IPS DF 19.7 (cell line): ENCODE measurements at regions not wholly inside any gene's neighbourhood (a gene's known extent, or its start where the extent isn't known, plus 50 kb on each side); places are given as distances from the start of the nearest gene placed in this dataset.
"Not testable (repeated sequence)": the region's sequence is repeated elsewhere in the genome, so short reads cannot be mapped to it uniquely, and the experiment has no call there.

Experiments used
- DNase-seq: peaks from one replicate; pipeline ENCODE4 v3.0.0-alpha.2; 2013; ENCODE audit warnings: low read depth, low spot score

DNA sequence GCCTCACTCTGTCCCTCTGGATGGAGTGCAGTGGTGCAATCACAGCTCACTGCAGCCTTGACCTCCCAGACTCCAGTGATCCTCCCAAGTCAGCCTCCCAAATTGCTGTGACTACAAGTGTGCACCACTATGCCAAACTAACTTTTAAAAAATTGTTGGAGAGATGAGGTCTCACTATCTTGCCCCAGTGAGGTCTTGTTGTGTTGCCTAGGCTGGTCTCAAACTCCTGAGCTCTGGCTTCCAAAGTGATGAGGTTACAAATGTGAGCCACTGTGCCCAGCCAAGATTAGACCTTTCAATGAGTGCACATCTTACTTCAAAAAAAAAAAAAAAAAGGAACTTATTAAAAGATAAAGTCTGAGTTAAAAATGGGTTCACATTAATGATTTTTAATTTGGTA, 1838.1 kb upstream of the DEFB115 start:
- no peak for DNase-seq

DNA sequence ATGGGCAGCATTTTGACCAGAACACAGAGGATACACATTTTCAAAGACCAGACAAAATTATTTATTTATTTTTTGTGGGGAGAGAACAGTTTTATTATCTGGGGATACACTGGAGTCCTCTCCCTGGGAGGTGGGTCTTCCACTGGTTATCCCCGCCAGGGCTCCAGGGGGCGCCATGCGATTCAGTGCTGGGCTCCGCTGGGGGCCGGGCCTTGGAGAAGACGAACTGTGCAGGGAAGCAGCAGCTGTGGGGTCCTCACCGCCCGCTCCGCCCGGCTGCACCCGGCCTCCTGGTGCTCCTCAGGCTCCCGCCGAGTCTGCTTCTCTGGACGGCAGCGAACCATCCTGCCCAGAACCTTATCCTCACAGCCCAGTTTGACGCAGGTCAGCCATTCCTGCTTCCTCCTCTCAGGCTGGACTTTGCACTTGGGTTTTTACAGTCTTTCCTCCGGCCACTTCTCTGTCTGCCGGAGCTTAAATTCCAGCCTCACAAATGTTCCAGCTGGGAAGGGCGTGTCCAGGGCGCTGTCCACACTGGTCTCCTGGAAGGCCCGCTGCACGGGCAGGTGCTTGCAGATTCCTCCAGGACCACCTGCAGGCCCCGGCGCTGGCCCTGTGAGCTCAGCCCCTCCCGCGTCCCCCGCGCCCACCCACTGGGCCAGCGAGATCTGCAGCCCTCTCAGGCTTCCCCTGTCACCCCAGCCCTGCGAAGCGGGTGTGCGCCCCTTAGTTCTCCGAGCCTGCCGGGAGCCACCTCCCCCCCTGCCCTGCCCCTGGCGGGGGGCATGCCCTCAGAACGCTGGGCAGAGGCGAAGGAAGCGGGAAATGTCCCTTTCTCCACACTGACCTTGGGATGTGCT, 1830.0 kb upstream of the DEFB115 start:
- DNase-seq, result no peak

DNA sequence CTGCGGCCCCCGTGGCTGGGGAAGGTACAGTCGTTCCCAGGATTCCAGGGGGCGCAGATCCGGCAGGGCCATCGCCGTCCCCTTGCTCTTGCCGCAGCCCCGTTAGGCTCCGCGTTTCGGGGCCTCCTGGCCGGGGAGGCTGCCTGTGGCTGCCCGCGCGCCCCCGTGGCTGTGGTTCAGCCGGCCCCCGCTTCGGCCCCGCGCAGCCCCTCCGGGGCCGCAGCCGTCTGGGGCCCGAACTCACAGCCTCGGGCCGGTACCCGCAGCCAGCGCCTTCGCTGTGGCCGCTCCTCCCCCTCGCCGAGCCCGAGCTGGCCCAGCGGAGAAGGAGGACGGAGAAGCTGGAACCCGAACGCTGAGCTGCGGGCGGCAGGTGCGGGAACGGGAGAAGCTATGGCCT, 1826.9 kb upstream of the DEFB115 start:
- DNase-seq, result no peak

DNA sequence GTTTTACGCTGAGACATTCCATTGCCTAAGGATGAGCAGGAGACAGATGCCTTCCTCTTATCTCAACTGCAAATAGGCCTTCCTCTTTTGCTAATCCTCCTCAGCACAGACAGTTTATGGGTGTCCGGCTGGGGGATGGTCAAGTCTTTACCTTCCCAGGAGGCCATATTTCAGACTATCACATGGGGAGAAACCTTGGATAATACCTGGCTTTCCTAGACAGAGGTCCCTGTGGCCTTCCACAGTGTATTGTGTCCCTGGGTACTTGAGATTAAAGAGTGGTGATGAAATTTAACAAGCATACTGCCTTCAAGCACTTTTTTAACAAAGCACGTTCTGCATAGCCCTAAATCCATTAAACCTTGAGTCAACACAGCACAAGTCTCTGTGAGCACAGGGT, 1816.7 kb upstream of the DEFB115 start:
- DNase-seq, result not testable (repeated sequence)

DNA sequence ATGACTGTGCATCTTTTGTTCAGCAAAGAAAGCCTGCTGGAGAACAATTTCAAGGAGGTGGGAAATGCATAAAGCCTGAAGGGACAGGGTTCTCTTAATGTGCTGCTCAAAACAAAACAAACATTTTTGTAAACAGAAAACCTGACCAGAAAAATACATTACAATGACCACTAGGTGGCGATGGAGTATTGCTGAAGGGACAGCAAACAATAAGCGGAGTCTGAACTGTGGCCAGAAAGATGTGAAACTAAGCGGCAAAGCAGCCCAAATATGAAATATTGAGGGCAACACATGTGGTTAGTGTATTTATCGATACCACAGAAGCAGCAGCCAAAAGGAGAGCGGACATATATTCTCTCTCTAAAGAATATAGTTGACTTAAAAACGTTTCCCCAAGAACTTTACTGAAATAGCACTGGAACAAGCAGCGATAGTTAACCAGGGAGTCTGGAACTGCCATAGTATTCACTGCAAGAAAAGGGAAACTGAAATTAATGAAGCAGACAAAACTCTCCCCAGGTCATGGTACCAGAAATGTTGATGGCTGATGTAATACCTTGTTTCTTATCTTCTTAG, 1814.2 kb upstream of the DEFB115 start:
- DNase-seq, result not testable (repeated sequence)

DNA sequence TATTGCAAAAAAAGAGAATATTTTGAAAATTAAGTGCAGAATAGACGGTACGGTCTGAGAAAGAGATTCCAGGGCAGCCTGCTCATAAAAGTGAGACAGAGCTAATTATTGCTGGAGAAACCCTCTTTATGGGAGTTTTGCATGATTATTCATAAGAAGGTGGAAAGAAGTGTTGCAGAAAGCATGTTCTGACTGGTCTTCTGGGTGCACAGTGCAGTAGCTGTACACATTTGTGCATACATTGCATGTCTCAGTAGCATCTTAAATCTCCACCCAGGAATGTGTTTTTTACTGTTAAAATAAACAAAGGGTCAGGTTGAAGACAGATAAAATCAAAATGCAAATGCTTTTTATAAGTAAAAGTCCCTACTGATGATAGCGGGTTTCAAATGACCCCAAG, 1813.6 kb upstream of the DEFB115 start:
- DNase-seq, result no peak

DNA sequence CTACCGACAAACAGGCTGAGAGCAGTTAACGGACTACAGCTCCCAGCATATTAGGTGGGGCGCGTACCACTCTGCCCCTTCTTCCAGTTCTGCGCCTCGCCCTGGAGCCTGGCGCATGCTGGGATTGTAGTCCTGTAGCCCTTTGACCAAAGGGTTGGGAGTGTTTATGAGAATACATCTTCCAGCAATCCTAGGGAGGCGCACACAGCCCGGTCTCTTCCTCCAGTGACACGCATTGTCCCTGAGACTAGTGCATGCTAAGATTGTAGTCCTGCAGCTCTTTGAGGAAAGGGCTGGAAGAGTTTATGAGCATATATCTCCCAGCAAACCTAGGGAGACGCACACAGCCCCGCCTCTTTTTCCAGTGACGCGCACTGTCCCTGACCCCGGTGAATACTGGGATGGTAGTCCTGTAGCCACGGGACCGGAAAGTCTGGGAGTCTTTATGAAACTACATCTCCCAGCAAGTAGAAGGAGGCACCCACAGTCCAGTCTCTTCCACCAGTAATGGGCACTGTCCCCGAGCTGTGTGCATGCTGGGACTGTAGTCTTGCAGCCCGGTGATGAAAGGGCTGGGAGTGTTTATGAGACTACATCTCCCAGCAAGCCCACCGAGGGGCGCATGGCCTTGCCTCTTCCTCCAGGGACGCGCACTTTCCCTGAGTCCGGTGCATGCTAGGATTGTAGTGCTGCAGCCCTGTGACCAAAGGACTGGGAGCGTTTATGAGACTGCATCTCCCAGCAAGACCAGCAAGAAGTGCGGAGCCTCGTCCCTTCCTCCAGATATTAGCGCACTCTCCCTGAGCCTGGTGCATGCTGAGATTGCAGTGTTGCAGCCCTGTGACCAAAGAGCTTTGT, 1812.2 kb upstream of the DEFB115 start:
- DNase-seq, result not testable (repeated sequence)

DNA sequence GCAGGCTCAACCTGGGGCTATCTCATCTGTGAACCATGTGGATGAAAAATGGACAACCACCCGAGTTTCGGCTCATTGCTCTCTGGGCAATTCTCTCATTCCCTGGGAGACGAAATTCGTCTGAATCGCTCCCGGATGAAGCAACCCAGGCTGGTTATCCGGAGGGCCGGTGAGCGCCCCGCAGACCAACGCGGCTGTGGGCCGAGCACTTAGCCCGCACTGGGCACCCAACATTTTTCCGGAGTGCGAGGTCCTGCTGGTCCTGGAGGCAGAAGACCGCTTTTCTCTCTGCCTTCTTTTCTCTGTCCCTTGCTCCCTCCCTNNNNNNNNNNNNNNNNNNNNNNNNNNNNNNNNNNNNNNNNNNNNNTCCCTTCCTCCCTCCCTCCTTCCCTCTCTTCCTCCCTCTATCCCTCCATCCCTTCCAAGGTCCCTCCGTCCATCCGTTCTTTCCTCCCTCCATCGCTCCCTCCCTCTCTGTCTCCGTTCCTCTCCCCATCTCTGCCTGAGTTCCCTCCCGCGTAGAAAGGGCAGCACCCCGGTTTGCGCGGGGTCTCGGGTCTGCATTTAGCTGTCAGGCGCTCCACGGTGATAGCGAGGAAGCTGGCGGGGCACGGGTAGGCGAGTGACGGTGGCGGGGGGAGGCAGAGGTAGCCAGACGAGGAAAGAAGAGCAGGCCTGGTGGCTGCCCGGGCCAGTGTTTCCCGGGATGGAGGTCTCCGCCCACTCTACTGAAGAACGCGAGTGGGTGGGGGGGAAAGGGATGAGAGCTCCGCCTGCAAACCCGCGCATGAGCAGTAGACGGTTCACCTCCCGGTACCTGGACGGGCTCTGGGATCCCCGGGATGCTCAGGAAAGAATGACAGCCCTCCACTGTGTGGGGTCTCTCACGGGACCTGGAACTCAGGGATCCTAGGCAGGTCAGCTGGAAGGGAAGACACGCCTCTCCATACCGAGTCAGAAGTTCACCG, 1809.7 kb upstream of the DEFB115 start:
- not testable (repeated sequence) for DNase-seq

DNA sequence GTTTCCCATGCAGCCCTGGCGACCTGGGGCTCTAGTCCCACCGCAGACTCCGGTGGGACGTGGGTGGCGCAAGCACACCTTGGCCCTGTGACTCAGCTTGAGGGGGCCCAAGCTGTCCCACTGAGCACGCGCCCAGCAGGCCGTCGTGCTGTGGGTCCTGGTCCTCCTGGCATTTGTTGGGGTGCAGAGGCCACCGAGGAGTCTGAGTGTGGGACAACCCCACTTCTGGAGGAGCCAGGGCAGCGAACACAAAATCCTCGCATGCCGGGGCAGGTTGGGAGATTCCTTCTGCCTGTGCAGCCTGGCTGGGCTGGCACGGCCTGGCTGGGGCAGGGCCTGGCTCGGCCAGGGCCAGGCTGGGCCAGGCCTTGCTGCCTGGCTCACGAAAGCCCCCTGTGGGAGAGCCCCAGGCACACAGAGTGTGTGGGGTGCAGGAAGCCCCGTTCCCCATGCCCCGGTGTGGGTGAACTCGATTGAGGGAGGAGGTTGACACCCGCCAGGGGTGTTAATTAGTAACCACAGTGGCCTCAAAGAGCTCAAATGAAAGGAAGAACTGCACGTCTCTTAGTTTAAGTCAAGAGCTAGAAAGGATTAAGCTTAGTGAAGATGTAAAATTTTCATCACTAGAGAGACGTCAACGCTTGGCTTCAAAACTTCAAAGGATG, 1808.5 kb upstream of the DEFB115 start:
- DNase-seq, result no peak

DNA sequence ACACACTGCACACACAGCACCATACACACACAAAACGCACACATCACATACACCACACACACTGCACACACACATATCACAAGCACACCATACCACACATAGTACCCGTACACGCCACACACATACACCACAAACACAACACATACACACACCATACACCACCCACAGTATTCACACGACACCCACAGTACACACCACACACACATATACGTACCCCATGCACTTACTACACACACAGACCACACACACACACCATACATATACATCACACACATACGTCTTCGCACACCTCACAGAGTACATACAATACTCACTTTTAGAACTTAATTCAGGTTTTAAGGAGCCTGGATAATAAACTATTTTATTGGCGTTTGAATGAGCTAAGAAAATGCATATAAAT, 1805.3 kb upstream of the DEFB115 start:
- no peak for DNase-seq

DNA sequence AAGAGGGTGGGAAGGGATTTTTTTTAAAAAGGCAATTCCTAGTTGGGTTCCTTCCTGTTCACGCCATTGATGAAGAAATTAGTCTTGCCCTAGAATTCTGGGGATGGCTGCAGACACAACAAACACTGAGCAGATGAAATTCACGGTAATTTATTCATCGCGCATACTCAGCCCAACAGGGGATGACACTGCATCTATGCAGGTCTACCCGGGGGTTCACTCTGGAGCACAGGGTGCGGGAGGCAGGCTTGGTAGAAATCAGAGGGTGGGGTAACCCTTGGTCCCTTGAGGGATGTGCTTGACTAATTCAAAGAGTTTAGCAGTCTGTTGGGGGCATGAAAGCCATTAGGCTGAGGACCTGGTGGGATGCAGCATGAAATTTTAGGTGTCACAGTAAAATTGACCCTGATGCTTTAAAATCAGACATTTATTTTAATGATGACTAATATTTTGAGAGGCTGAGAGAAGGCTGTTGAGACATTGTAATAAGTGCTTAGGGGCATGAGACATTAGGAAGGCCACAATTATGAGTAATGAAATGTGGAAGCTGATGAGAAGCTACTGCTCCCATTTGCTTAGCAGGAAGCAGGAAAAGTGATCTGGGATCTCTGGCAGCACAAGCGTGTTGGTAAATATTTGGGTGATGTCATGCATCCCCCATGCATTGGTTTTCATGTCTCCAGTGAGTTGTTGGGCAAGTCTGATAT, 1800.3 kb upstream of the DEFB115 start:
- DNase-seq, result not testable (repeated sequence)

DNA sequence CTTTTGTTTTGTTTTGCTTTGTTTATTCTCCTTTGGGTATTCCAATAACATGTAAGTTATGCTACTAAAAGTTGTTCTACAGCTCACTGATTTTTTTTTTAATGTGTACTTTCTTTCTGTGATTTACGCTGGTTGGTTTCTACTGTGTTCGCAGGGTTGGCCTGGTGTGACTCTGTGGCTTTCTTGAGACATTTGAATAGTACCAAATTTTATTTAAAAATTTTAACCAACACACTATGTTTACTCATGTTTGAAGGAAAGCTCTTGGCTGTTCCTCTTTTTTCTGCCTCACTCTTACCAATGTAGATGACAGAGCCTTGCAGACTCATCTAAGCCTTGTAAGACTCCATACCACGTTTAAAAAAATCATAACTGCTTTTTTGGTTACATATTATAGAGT, 1784.9 kb upstream of the DEFB115 start:
- no peak for DNase-seq

DNA sequence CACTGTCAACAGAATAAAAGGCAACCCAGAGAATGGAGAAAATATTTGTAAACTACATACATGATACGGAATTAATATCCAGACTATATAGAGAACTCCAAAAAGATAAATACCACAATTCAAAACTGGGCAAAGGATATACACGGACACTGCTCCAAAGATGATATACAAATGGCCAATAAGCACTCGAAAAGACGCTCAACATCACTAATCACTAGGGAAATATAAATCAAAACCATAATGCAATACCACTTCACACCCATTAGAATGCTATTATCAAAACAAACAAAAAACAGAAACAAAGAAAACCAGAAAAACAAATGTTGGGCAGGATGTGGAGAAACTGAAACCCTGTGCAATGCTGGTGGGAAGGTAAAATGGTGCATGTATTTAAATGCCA, 1764.6 kb upstream of the DEFB115 start:
- DNase-seq, result not testable (repeated sequence)

DNA sequence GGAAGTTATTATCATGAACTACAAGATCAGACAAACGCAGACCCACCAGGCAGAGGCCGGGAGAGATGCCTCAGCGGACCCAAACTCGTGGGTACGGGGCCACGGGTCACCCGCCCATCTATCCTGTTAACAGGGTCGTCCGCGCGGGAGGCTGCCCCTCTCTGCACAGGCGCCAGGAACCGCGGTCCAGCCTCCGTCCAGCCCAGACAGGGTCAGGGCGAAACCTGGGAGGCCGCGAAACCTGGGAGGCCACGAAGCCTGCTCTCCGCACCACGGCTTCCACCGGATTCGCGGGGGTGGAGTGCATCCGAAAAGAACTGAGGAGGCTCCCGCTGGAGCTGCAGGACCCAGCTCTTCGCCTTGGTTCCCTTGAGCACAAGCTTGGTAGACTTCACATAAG, 1760.7 kb upstream of the DEFB115 start:
- DNase-seq, result not testable (repeated sequence)

DNA sequence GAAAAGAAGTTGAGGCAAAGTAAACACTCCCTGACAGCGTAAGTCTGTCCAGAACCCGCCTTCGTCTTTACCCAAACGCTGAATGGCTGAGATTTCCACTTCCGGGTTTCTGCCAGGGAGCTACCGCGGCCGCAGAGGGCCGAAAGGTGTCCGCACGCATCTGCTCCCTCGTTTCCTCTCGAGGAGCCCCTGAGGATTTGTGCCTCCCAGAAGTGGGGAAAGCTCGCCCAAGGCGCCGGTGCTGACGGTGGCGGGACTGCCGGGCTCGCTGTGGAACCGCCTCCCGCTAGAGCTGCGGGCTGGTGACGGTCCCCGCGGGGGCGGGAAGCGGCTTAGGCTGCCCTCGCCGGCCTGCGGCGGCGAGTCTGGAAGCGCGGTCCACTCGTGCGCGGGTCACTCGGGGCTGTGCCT, 1760.2 kb upstream of the DEFB115 start:
- no peak for DNase-seq

DNA sequence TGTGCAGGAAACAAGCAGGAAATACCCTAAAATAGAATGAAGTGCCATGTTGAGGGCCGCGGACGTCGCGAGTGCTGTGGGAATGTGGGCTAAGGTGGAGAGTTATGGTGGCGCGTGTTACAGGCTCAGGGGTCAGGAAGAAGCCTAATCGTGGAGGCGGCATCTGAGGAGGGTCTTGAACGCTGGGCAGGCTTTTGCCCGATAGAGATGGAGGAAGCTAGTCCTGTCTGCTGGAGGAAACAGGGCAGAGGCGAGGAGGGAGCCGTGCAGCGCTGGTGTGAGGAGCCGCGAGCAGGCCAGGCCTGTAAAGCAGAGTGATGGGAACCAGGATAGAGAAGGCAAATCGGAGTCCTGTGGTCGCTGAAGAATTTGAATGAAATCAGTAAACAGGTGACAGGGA, 1759.8 kb upstream of the DEFB115 start:
- not testable (repeated sequence) for DNase-seq

DNA sequence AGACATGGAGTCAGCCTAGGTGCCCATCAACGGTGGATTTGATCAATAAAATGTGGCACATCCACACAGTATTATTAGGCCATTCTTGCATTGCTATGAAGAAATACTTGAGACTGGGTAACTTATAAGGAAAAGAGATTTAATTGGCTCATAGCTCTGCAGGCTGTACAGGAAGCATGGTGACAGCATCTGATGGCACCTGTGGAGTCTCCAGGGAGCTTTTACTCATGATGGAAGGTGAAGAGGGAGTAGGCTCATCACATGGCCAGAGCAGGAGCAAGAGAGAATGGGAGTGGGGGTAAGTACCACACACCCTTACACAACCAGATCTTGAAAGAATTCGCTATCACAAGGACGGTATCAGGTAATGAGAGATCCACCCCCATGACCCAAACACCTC, 1756.7 kb upstream of the DEFB115 start:
- not testable (repeated sequence) for DNase-seq

DNA sequence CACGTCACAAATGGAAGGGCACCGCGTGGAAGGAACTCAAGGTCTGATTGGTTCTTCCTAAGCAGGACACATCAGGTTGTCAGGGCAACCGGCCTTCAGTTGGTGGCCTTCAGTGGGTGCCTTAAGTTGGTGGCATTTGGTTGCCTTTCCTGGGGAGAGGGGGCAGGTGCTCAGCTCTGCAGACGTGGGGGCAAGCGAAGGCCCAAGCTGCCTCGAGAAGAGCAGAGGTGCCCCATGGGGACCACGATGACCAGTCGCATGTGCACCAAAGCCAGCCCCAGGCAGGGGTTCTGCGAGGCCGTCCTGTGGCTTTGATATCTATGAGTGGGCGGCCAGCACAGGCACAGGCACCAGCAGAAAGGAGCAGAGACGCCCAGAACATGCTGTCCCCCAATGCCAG, 1742.8 kb upstream of the DEFB115 start:
- not testable (repeated sequence) for DNase-seq

DNA sequence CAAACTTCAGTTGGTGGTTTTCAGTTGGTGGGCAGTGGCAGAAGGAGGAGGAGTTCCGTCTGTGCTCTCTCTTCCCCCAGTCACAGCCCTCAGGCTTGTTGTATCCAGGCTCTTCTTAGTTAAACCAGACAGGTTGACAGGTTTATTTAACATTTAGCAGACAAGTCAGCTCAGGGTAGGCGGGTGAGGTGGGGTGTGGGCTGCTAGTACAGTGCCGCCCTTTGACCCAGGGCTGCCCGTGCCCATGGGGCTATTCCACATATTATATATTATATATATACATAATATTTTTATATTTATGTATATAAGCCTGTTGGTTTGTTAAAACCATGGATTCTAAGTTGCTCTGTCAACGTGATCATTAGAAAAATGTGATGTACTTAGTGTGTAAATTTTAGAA, 1740.6 kb upstream of the DEFB115 start:
- not testable (repeated sequence) for DNase-seq
